HepG2 (cell line): ENCODE measurements at regions not wholly inside any gene's neighbourhood (a gene's known extent, or its start where the extent isn't known, plus 50 kb on each side); places are given as distances from the start of the nearest gene placed in this dataset.

ENCODE experiments used
- ATAC-seq: fragments of 200-7000 bp; cut with Tn5 transposase; 3 replicates; pipeline ENCODE4 v1.9.1; 2020; ENCODE audit warnings: mild to moderate bottlenecking, moderate library complexity
- BruUV-seq: library from RNA; stranded (reverse); fragments of 400-500 nt; replicated peaks from 2 replicates; lab custom pipeline; 2021; lab: Mats Ljungman, UMichigan
- CTCF ChIA-PET: fragments of 300-600 bp; formaldehyde crosslinking; extraction: SDS; loops from one replicate; lab custom pipeline; 2021; ENCODE audit warnings: low total read pairs, inconsistent platforms, low intra/inter-chr PET ratio; lab: Yijun Ruan, JAX
- POLR2A ChIA-PET: fragments of 350-600 bp; sonication (Branson Sonifier 250); formaldehyde crosslinking; loops from one replicate; lab custom pipeline; 2020; ENCODE audit warnings: antibody characterized with exemption, inconsistent platforms; lab: Yijun Ruan, JAX
- DNase-seq: peaks from one replicate; pipeline ENCODE4 v3.0.0-alpha.2; 2015; ENCODE audit warnings: low spot score
- FAIRE-seq: peaks from 3 replicates; lab custom pipeline; 2011; peaks lifted over from hg19 to GRCh38; lab: Jason Lieb, UNC
- H2AFZ ChIP-seq: one replicate; pipeline ENCODE4 v1.6.1; 2011; ENCODE audit warnings: low read length, inconsistent platforms
- H3K27ac ChIP-seq: fragments of 300-600 bp; 3 replicates; pipeline ENCODE4 v1.8.0; 2011; ENCODE audit warnings: mixed run types, mild to moderate bottlenecking, mixed read lengths, low read length, inconsistent platforms; ENCODE audit not compliant: insufficient read depth; ENCODE audit errors: extremely low read length
- H3K27me3 ChIP-seq, 2 experiments: fragments of 200-600 bp in 1 of 2; 2 replicates in 1 of 2; 3 replicates in 1 of 2; pipeline versions ENCODE4 v1.6.0 to v1.8.0; 2011; ENCODE audit warnings: low read length in 2 of 2, mild to moderate bottlenecking in 2 of 2, moderate library complexity in 2 of 2, inconsistent platforms in 1 of 2; ENCODE audit not compliant: insufficient read depth in 2 of 2, control insufficient read depth in 1 of 2
- H3K36me3 ChIP-seq, 2 experiments: fragments of 200-600 bp in 1 of 2; replicated peaks in 1 of 2; 2 replicates in 1 of 2; 3 replicates in 1 of 2; pipeline versions ENCODE4 v1.5.1 to v1.8.0; 2011; ENCODE audit warnings: low read length in 2 of 2, inconsistent platforms in 1 of 2; ENCODE audit not compliant: insufficient read depth in 2 of 2, control insufficient read depth in 1 of 2
- H3K4me1 ChIP-seq: 2 replicates; pipeline ENCODE4 v1.5.1; 2012; ENCODE audit warnings: low read length, inconsistent platforms; ENCODE audit not compliant: insufficient read depth
- H3K4me2 ChIP-seq: 2 replicates; pipeline ENCODE4 v1.6.0; 2011; ENCODE audit warnings: low read depth, low read length, inconsistent platforms
- H3K4me3 ChIP-seq, 3 experiments: fragments of 200-600 bp in 1 of 3; sonication (generic), shearing (Covaris generic) in 1 of 3; replicated peaks in 1 of 3; 2 replicates each; pipeline ENCODE4 v1.5.1; 2011 to 2016; ENCODE audit warnings: low read length in 3 of 3, inconsistent platforms in 2 of 3, low read depth in 2 of 3, mild to moderate bottlenecking in 2 of 3, control low read depth in 1 of 3, mixed read lengths in 1 of 3; ENCODE audit not compliant: insufficient read depth in 1 of 3
- H3K79me2 ChIP-seq: one replicate; pipeline ENCODE4 v1.6.1; 2011; ENCODE audit warnings: low read length, inconsistent platforms; ENCODE audit not compliant: insufficient read depth
- H3K9ac ChIP-seq: 2 replicates; pipeline ENCODE4 v1.6.0; 2011; ENCODE audit warnings: mild to moderate bottlenecking, low read depth, low read length, inconsistent platforms; ENCODE audit not compliant: insufficient read depth
- H3K9me3 ChIP-seq: 2 replicates; pipeline ENCODE4 v1.5.1; 2012; ENCODE audit warnings: mild to moderate bottlenecking, low read length
- H4K20me1 ChIP-seq: 2 replicates; pipeline ENCODE4 v1.6.0; 2011; ENCODE audit warnings: inconsistent platforms, mild to moderate bottlenecking, low read length, moderate library complexity; ENCODE audit not compliant: insufficient read depth
- CENPBD1 ChIP-seq: sonication (generic); formaldehyde crosslinking; IDR thresholded peaks from 2 replicates; pipeline ENCODE4 v1.8.0; 2022; ENCODE audit warnings: missing genetic modification reagents, low read depth, mild to moderate bottlenecking, borderline replicate concordance
- CTCF ChIP-seq: sonication (generic); formaldehyde crosslinking; IDR thresholded peaks from 2 replicates; pipeline ENCODE4 v1.5.0; 2020; ENCODE audit warnings: mild to moderate bottlenecking, missing genetic modification reagents, moderate library complexity
- GPBP1L1 ChIP-seq: sonication (generic); formaldehyde crosslinking; IDR thresholded peaks from 2 replicates; pipeline ENCODE4 v1.5.0; 2020; ENCODE audit warnings: mild to moderate bottlenecking, missing genetic modification reagents
- MZF1 ChIP-seq: sonication (generic); formaldehyde crosslinking; IDR thresholded peaks from 2 replicates; pipeline ENCODE4 v1.8.1; 2023; ENCODE audit warnings: mild to moderate bottlenecking, missing genetic modification reagents, borderline replicate concordance
- NPAS2 ChIP-seq: sonication (generic); formaldehyde crosslinking; IDR thresholded peaks from 2 replicates; pipeline ENCODE4 v1.8.0; 2022; ENCODE audit warnings: mild to moderate bottlenecking, missing genetic modification reagents, borderline replicate concordance
- SYNCRIP ChIP-seq: fragments of 200-400 bp; formaldehyde crosslinking; IDR thresholded peaks from 2 replicates; pipeline ENCODE4 v1.6.1; 2018; ENCODE audit warnings: mild to moderate bottlenecking, low read depth, low read length; ENCODE audit not compliant: insufficient read depth
- TSC22D2 ChIP-seq: sonication (generic); formaldehyde crosslinking; IDR thresholded peaks from 2 replicates; pipeline ENCODE4 v1.5.1; 2020; ENCODE audit warnings: missing genetic modification reagents, mild to moderate bottlenecking, borderline replicate concordance
- ZGPAT ChIP-seq: IDR thresholded peaks from 2 replicates; pipeline ENCODE4 v1.6.1; 2016; ENCODE audit warnings: mild to moderate bottlenecking
- ZNF784 ChIP-seq: sonication (generic); formaldehyde crosslinking; IDR thresholded peaks from 2 replicates; pipeline ENCODE4 v1.5.1; 2020; ENCODE audit warnings: missing genetic modification reagents, mild to moderate bottlenecking, borderline replicate concordance
- ZNF816 ChIP-seq: sonication (generic); formaldehyde crosslinking; IDR thresholded peaks from 2 replicates; pipeline ENCODE4 v1.8.0; 2022; ENCODE audit warnings: missing genetic modification reagents, mild to moderate bottlenecking, borderline replicate concordance
- WGBS: methylation state at CpG from one replicate; pipeline ENCODE4 v1.1.6; 2017; ENCODE audit warnings: low lambda C conversion rate; 5-methylcytosine and 5-hydroxymethylcytosine counted together
- in situ Hi-C: cut with HindIII; loops from 2 replicates; pipeline ENCODE4 v1.10.0; 2017; ENCODE audit warnings: low pct_unique_long_range_greater_than_20kb; ENCODE audit not compliant: extremely low pct_ligation_motif_present
- intact Hi-C: fragments of 100-400 bp; cut with micrococcal nuclease; formaldehyde crosslinking; loops from one replicate; pipeline ENCODE4 v1.10.0; 2022; ENCODE audit not compliant: unreplicated experiment

GRCh38 chr6:1544000-1544399 lies 65.7 kb upstream of the FOXC1 start:
- POLR2A ChIA-PET: no interaction called here
- ATAC-seq: no peak

GRCh38 chr6:1544603-1545002 lies 65.1 kb upstream of the FOXC1 start:
- in situ Hi-C loops (no loop called here), intact Hi-C loops (no loop called here)
- H3K36me3 ChIP-seq: no peaks in the 10 kb centered on the region
- no peak for DNase-seq
- H3K79me2 ChIP-seq: no peaks in the 10 kb centered on the region
- H2AFZ ChIP-seq: no peak overlapping the region
- no peak overlapping the region for H3K27ac ChIP-seq
- H4K20me1 ChIP-seq: no peaks in the 10 kb centered on the region
- H3K4me3 ChIP-seq: no peak overlapping the region
- H3K9ac ChIP-seq: no peak overlapping the region
- H3K9me3 ChIP-seq: no peaks in the 10 kb centered on the region
- H3K4me1 ChIP-seq: peaks cover 13% of the 10 kb centered on the region
- WGBS: 7% methylated on average over 2 of the region's 2 CpGs
- ChIA-PET CTCF (no interaction called here), POLR2A (no interaction called here)
- peaks cover 1 to 11% of the 10 kb centered on the region in 2 experiments; a peak in 2 of 5 replicates for H3K27me3 ChIP-seq
- ATAC-seq: no peak
- no TSS peak for BruUV-seq
- no peak for FAIRE-seq
- no peak overlapping the region for H3K4me2 ChIP-seq
- TF ChIP-seq GPBP1L1 (CRISPR knock-in tag) (no peak), TSC22D2 (CRISPR knock-in tag) (no peak), MZF1 (CRISPR knock-in tag) (no peak), ZNF816 (no peak), NPAS2 (no peak), SYNCRIP (no peak), ZGPAT (CRISPR knock-in tag) (no peak), ZNF784 (CRISPR knock-in tag) (no peak), CTCF (no peak)

More at GRCh38 chr6:1544000-1544399, 65.7 kb upstream of the FOXC1 start:
- no peak overlapping the region for H3K9ac ChIP-seq
- DNase-seq: no peak
- H3K27ac ChIP-seq: no peak overlapping the region
- BruUV-seq: no TSS peak
- in situ Hi-C loops: no loop called here
- peaks cover 13% of the 10 kb centered on the region for H3K4me1 ChIP-seq
- CTCF ChIA-PET: no interaction called here
- 2% methylated on average over 3 of the region's 3 CpGs for WGBS
- H4K20me1 ChIP-seq: no peaks in the 10 kb centered on the region
- no peak overlapping the region for H3K4me2 ChIP-seq
- peaks cover 1 to 11% of the 10 kb centered on the region in 2 experiments; a peak in 2 of 5 replicates for H3K27me3 ChIP-seq
- no peaks in the 10 kb centered on the region for H3K9me3 ChIP-seq
- H3K79me2 ChIP-seq: no peaks in the 10 kb centered on the region
- no peak overlapping the region for H3K4me3 ChIP-seq
- H2AFZ ChIP-seq: no peak overlapping the region
- intact Hi-C loops: loop anchor here (2.0 kb wide), 1 partner anchor 27 kb away; no protein-coding TSS in a partner anchor
- TF ChIP-seq CENPBD1: no peak
- no peaks in the 10 kb centered on the region for H3K36me3 ChIP-seq
- no peak for FAIRE-seq
